Naive B cell (primary cell): ENCODE measurements at regions not wholly inside any gene's neighbourhood (a gene's known extent, or its start where the extent isn't known, plus 50 kb on each side); places are given as distances from the start of the nearest gene placed in this dataset.
A peak's percentile ranks its signal among the peaks of the same experiment; 100 is the strongest.
"Not testable (repeated sequence)": the region's sequence is repeated elsewhere in the genome, so short reads cannot be mapped to it uniquely, and the experiment has no call there.

Experiments used
- ATAC-seq, 2 donors: fragments of 150-1000 bp; cut with Tn5 transposase; 2 replicates each; pipeline ENCODE4 v1.10.0; 2021; ENCODE audit warnings: low read depth in 2 of 2, mild to moderate bottlenecking in 2 of 2, moderate library complexity in 2 of 2
- DNase-seq: peaks from one replicate; pipeline ENCODE4 v3.0.0; 2022
- H3K27ac Mint-ChIP-seq, 6 donors: one replicate each; pipeline ENCODE4 v1.8.0; 2020 to 2022; ENCODE audit warnings: mild to moderate bottlenecking in 6 of 6, mixed read lengths in 6 of 6, moderate library complexity in 5 of 6, inconsistent platforms in 2 of 6
- H3K27me3 Mint-ChIP-seq, 3 donors: one replicate each; pipeline ENCODE4 v1.8.0; 2021 to 2022; ENCODE audit warnings: mixed read lengths in 3 of 3, mild to moderate bottlenecking in 1 of 3
- H3K36me3 Mint-ChIP-seq, 2 donors: one replicate each; pipeline ENCODE4 v1.8.0; 2020 to 2022; ENCODE audit warnings: mixed read lengths in 2 of 2, inconsistent platforms in 1 of 2, mild to moderate bottlenecking in 1 of 2
- H3K4me1 Mint-ChIP-seq, 3 donors: one replicate each; pipeline ENCODE4 v1.8.0; 2020 to 2022; ENCODE audit warnings: mixed read lengths in 3 of 3, inconsistent platforms in 1 of 3, mild to moderate bottlenecking in 1 of 3, moderate library complexity in 1 of 3
- H3K4me3 Mint-ChIP-seq, 8 donors: one replicate each; pipeline ENCODE4 v1.8.0; 2020 to 2022; ENCODE audit warnings: mild to moderate bottlenecking in 8 of 8, mixed read lengths in 8 of 8, moderate library complexity in 8 of 8, inconsistent platforms in 2 of 8
- H3K9me3 Mint-ChIP-seq, 7 donors: one replicate each; pipeline ENCODE4 v1.8.0; 2020 to 2022; ENCODE audit warnings: mixed read lengths in 7 of 7, mild to moderate bottlenecking in 5 of 7, inconsistent platforms in 2 of 7, moderate library complexity in 1 of 7

GRCh38 chr21:41573902-41574690 is 66.1 kb upstream of the TMPRSS2 start:
- H3K4me3 Mint-ChIP-seq: peak overlapping the region in 1 of 8 donors; percentile 5
- H3K36me3 Mint-ChIP-seq: peaks cover 10 to 21% of the 10 kb centered on the region in 2 donors
- H3K27me3 Mint-ChIP-seq: peaks cover 8 to 15% (median 12%) of the 10 kb centered on the region in 3 donors
- no peak overlapping the region for H3K27ac Mint-ChIP-seq
- peaks cover 9 to 67% (median 49%) of the 10 kb centered on the region in 7 donors for H3K9me3 Mint-ChIP-seq
- peaks cover 0 to 5% (median 4%) of the 10 kb centered on the region in 3 donors for H3K4me1 Mint-ChIP-seq
- ATAC-seq (no peak), DNase-seq (no peak)

- peaks cover 8 to 10% of the 10 kb centered on the region in 2 donors for H3K36me3 Mint-ChIP-seq
- DNase-seq (no peak), ATAC-seq (no peak)
- H3K27ac Mint-ChIP-seq: peak overlapping the region in 1 of 6 donors; percentile 39
- H3K9me3 Mint-ChIP-seq: peaks cover 4 to 47% (median 34%) of the 10 kb centered on the region in 7 donors
- peaks cover 0 to 10% (median 4%) of the 10 kb centered on the region in 3 donors for H3K4me1 Mint-ChIP-seq
- H3K27me3 Mint-ChIP-seq: peaks cover 14 to 35% (median 29%) of the 10 kb centered on the region in 3 donors
- H3K4me3 Mint-ChIP-seq: peak overlapping the region in 1 of 8 donors; percentile 12
Measured at GRCh38 chr21:41571938-41572510, 64.1 kb upstream of the TMPRSS2 start.

GRCh38 chr21:41570791-41571355 is 62.9 kb upstream of the TMPRSS2 start:
- peaks cover 4 to 36% (median 27%) of the 10 kb centered on the region in 7 donors for H3K9me3 Mint-ChIP-seq
- DNase-seq: no peak

GRCh38 chr21:41568606-41569385 is 60.8 kb upstream of the TMPRSS2 start:
- H3K36me3 Mint-ChIP-seq: peaks cover 5 to 8% of the 10 kb centered on the region in 2 donors
- ATAC-seq (no peak), DNase-seq (no peak)
- peaks cover 0 to 14% (median 6%) of the 10 kb centered on the region in 3 donors for H3K4me1 Mint-ChIP-seq
- peaks cover 4 to 25% (median 14%) of the 10 kb centered on the region in 7 donors for H3K9me3 Mint-ChIP-seq
- H3K27me3 Mint-ChIP-seq: peaks cover 19 to 46% (median 35%) of the 10 kb centered on the region in 3 donors
- no peak overlapping the region for H3K4me3 Mint-ChIP-seq
- H3K27ac Mint-ChIP-seq: no peak overlapping the region

More at GRCh38 chr21:41570791-41571355, 62.9 kb upstream of the TMPRSS2 start:
- Mint-ChIP-seq H3K4me3 (no peak overlapping the region), H3K36me3 (peaks cover 8 to 10% of the 10 kb centered on the region in 2 donors), H3K27me3 (peaks cover 14 to 45% (median 31%) of the 10 kb centered on the region in 3 donors), H3K27ac (no peak overlapping the region), H3K4me1 (peaks cover 0 to 10% (median 6%) of the 10 kb centered on the region in 3 donors)
- ATAC-seq: peak; percentile 33 to 37

GRCh38 chr21:41567901-41568510 is 60.0 kb upstream of the TMPRSS2 start:
- H3K27me3 Mint-ChIP-seq: peaks cover 19 to 46% (median 42%) of the 10 kb centered on the region in 3 donors
- ATAC-seq (no peak), DNase-seq (no peak)
- H3K4me3 Mint-ChIP-seq: peak overlapping the region in 1 of 8 donors; percentile 68
- H3K27ac Mint-ChIP-seq: no peak overlapping the region
- H3K9me3 Mint-ChIP-seq: peaks cover 8 to 24% (median 14%) of the 10 kb centered on the region in 7 donors
- peaks cover 0 to 14% (median 6%) of the 10 kb centered on the region in 3 donors for H3K4me1 Mint-ChIP-seq
- peaks cover 5 to 8% of the 10 kb centered on the region in 2 donors for H3K36me3 Mint-ChIP-seq

GRCh38 chr21:41567237-41567636 is 59.3 kb upstream of the TMPRSS2 start:
- peaks cover 4 to 18% (median 12%) of the 10 kb centered on the region in 7 donors for H3K9me3 Mint-ChIP-seq
- H3K4me3 Mint-ChIP-seq, H3K36me3 Mint-ChIP-seq, H3K27ac Mint-ChIP-seq, DNase-seq, ATAC-seq: not testable (repeated sequence)
- H3K27me3 Mint-ChIP-seq: peaks cover 26 to 54% (median 50%) of the 10 kb centered on the region in 3 donors
- peaks cover 0 to 14% (median 6%) of the 10 kb centered on the region in 3 donors for H3K4me1 Mint-ChIP-seq

GRCh38 chr21:41566500-41567014 is 58.6 kb upstream of the TMPRSS2 start:
- Mint-ChIP-seq H3K27ac (no peak overlapping the region), H3K4me3 (no peak overlapping the region), H3K36me3 (peaks cover under 1 to 8% of the 10 kb centered on the region in 2 donors), H3K27me3 (peaks cover 21 to 60% (median 50%) of the 10 kb centered on the region in 3 donors), H3K4me1 (peaks cover 0 to 14% (median 6%) of the 10 kb centered on the region in 3 donors), H3K9me3 (peaks cover 4 to 11% (median 6%) of the 10 kb centered on the region in 7 donors)
- ATAC-seq (no peak), DNase-seq (no peak)

GRCh38 chr21:41565550-41565949 is 57.6 kb upstream of the TMPRSS2 start:
- peaks cover 0 to 1% of the 10 kb centered on the region in 2 donors for H3K36me3 Mint-ChIP-seq
- H3K4me1 Mint-ChIP-seq: peaks cover 0 to 9% (median 2%) of the 10 kb centered on the region in 3 donors
- no peak for ATAC-seq
- peaks cover 21 to 67% (median 50%) of the 10 kb centered on the region in 3 donors for H3K27me3 Mint-ChIP-seq
- H3K27ac Mint-ChIP-seq: no peak overlapping the region
- peaks cover 0 to 4% (median under 1%) of the 10 kb centered on the region in 7 donors for H3K9me3 Mint-ChIP-seq
- no peak overlapping the region for H3K4me3 Mint-ChIP-seq
- no peak for DNase-seq

GRCh38 chr21:41564871-41565274 is 56.9 kb upstream of the TMPRSS2 start:
- H3K36me3 Mint-ChIP-seq: no peaks in the 10 kb centered on the region
- peaks cover 0 to 9% (median 2%) of the 10 kb centered on the region in 3 donors for H3K4me1 Mint-ChIP-seq
- ATAC-seq (no peak), DNase-seq (no peak)
- H3K4me3 Mint-ChIP-seq: no peak overlapping the region
- peaks cover 0 to 4% (median 0%) of the 10 kb centered on the region in 7 donors for H3K9me3 Mint-ChIP-seq
- no peak overlapping the region for H3K27ac Mint-ChIP-seq
- H3K27me3 Mint-ChIP-seq: peaks cover 21 to 67% (median 47%) of the 10 kb centered on the region in 3 donors

- Mint-ChIP-seq H3K4me3 (no peak overlapping the region), H3K27ac (no peak overlapping the region), H3K27me3 (peaks cover 12 to 63% (median 37%) of the 10 kb centered on the region in 3 donors), H3K9me3 (peaks cover 0 to 4% (median 0%) of the 10 kb centered on the region in 7 donors), H3K4me1 (peaks cover 0 to 4% (median 2%) of the 10 kb centered on the region in 3 donors), H3K36me3 (no peaks in the 10 kb centered on the region)
- DNase-seq: no peak
- no peak for ATAC-seq
Measured at GRCh38 chr21:41562101-41563000, 54.4 kb upstream of the TMPRSS2 start.

- Mint-ChIP-seq H3K36me3 (no peaks in the 10 kb centered on the region), H3K4me1 (peaks cover 0 to 4% (median 2%) of the 10 kb centered on the region in 3 donors), H3K9me3 (peaks cover 0 to 4% (median 0%) of the 10 kb centered on the region in 7 donors), H3K27me3 (peaks cover 12 to 63% (median 39%) of the 10 kb centered on the region in 3 donors), H3K27ac (no peak overlapping the region), H3K4me3 (no peak overlapping the region)
- no peak for DNase-seq
- no peak for ATAC-seq
Measured at GRCh38 chr21:41561701-41562100, 53.7 kb upstream of the TMPRSS2 start.
